ENCODE measurements at regions not wholly inside any gene's neighbourhood (a gene's known extent, or its start where the extent isn't known, plus 50 kb on each side); places are given as distances from the start of the nearest gene placed in this dataset.

- no peaks in the 10 kb centered on the region for H3K4me1 Mint-ChIP-seq
- peaks cover 26% of the 10 kb centered on the region for H3K27me3 Mint-ChIP-seq
- no peak for ATAC-seq
- no peaks in the 10 kb centered on the region for H3K9me3 Mint-ChIP-seq
- H3K36me3 Mint-ChIP-seq: no peaks in the 10 kb centered on the region
- H3K4me3 Mint-ChIP-seq: no peak overlapping the region
- H3K27ac Mint-ChIP-seq: no peak overlapping the region
Observed at GRCh38 chr4:123562994-123563750, 166.6 kb downstream of the SPRY1 start.

DNA sequence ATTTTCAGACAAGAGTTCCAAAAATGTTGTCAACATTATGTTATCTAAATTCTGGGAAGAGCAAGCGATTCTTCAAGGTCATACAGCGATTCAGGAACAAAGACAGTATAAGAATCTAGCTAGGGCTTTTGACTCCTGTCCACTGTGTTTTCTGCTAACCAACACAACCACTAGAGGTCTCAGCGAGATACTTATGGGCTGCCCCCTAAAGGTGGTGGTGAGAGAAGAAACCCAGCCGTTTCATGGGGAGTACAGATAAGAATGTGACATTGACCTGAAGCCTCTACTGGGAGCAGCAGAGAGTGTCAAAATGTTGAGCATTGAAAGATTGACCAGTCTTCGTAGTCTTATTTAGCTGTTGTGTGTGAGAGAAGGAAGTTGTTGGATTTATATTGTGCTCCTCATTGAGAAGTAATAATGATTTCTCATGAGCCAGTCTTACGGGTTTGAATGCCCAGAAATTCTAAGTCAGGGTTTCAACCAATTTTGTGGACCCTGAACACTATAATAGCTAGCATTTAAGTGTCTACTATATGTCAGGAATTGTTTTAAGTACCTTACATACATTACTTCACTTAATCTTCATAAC is 168.3 kb downstream of the SPRY1 start:
- Mint-ChIP-seq H3K27ac (no peak overlapping the region), H3K27me3 (peaks cover 27% of the 10 kb centered on the region), H3K4me3 (no peak overlapping the region), H3K4me1 (no peaks in the 10 kb centered on the region), H3K36me3 (no peaks in the 10 kb centered on the region), H3K9me3 (no peaks in the 10 kb centered on the region)
- ATAC-seq: peak; percentile 94

DNA sequence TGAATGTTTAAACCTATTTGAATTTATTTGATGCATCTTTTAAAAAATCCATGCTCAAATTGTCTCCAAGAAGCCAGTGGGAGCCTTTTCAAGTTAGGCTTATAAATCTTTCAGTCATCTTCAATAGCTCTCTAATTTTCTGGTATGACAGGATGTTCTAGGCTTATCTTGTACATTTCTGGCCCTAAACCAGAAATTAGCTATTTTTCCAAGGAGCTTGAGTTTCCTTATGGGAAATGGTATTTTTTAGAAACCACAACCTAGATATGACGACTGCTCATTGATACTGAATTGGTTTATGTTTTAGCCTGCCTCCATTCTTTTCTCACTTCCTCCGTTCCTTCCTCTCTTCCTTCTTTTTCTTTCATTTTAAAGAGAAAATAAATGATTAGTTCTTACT is 172.3 kb downstream of the SPRY1 start:
- Mint-ChIP-seq H3K4me3 (no peak overlapping the region), H3K4me1 (no peaks in the 10 kb centered on the region), H3K9me3 (no peaks in the 10 kb centered on the region), H3K36me3 (no peaks in the 10 kb centered on the region), H3K27me3 (peaks cover 32% of the 10 kb centered on the region), H3K27ac (no peak overlapping the region)
- ATAC-seq: no peak

GRCh38 chr4:123569541-123569940 is 172.9 kb downstream of the SPRY1 start:
- no peak overlapping the region for H3K4me3 Mint-ChIP-seq
- H3K27ac Mint-ChIP-seq: no peak overlapping the region
- H3K9me3 Mint-ChIP-seq: no peaks in the 10 kb centered on the region
- H3K36me3 Mint-ChIP-seq: no peaks in the 10 kb centered on the region
- H3K27me3 Mint-ChIP-seq: peaks cover 32% of the 10 kb centered on the region
- ATAC-seq: no peak
- no peaks in the 10 kb centered on the region for H3K4me1 Mint-ChIP-seq

- no peaks in the 10 kb centered on the region for H3K4me1 Mint-ChIP-seq
- no peaks in the 10 kb centered on the region for H3K9me3 Mint-ChIP-seq
- no peak overlapping the region for H3K4me3 Mint-ChIP-seq
- no peak overlapping the region for H3K27ac Mint-ChIP-seq
- peaks cover 14% of the 10 kb centered on the region for H3K27me3 Mint-ChIP-seq
- no peaks in the 10 kb centered on the region for H3K36me3 Mint-ChIP-seq
- ATAC-seq: no peak
Observed at GRCh38 chr4:123573866-123574508, 177.4 kb downstream of the SPRY1 start.

GRCh38 chr4:123575291-123575690 is 178.7 kb downstream of the SPRY1 start:
- Mint-ChIP-seq H3K4me3 (no peak overlapping the region), H3K27me3 (peaks cover 8% of the 10 kb centered on the region), H3K27ac (no peak overlapping the region), H3K4me1 (no peaks in the 10 kb centered on the region), H3K9me3 (no peaks in the 10 kb centered on the region), H3K36me3 (peaks cover 1% of the 10 kb centered on the region)
- ATAC-seq: no peak

DNA sequence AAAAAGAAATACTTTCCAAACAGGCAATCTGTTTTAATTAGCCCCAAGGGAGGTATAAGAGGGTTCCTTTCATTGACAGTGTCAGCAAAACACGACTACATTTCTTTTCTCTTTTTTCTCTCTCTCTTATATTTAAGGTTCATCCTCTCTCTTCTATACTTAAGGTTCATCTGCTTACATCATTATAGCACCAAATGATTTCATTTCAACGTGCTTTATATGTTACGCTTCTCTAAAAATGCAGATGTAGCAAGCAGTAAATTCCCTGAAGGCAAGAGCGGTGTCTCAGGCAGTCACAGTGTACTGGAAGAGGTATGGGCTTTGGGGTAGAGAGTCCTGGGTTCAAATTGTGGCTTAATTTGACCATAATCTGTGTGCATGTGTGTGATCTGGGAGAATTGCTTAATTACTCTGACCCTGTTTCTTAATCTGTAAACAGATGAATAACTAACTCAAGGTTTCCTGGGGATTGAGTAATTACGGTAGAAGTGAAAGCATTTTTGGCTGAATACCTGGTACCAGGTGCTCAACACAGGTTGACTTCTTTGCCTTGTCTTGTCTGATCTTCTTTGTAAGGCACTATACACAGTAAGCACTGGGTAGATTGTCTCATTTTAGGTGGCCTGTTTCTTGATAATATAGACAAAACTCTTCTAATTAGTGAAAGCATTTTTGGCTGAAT is 180.8 kb downstream of the SPRY1 start:
- H3K4me1 Mint-ChIP-seq: no peaks in the 10 kb centered on the region
- ATAC-seq: no peak

GRCh38 chr4:123578276-123579029 is 181.9 kb downstream of the SPRY1 start:
- H3K4me1 Mint-ChIP-seq: no peaks in the 10 kb centered on the region
- H3K36me3 Mint-ChIP-seq: peaks cover 17% of the 10 kb centered on the region
- ATAC-seq: no peak
- no peak overlapping the region for H3K27ac Mint-ChIP-seq
- no peak overlapping the region for H3K4me3 Mint-ChIP-seq
- H3K27me3 Mint-ChIP-seq: no peaks in the 10 kb centered on the region
- H3K9me3 Mint-ChIP-seq: peaks cover 11% of the 10 kb centered on the region

More for the DNA sequence above, 180.8 kb downstream of the SPRY1 start:
- peaks cover 11% of the 10 kb centered on the region for H3K9me3 Mint-ChIP-seq
- peaks cover 17% of the 10 kb centered on the region for H3K36me3 Mint-ChIP-seq
- no peak overlapping the region for H3K4me3 Mint-ChIP-seq
- H3K27me3 Mint-ChIP-seq: no peaks in the 10 kb centered on the region
- no peak overlapping the region for H3K27ac Mint-ChIP-seq

DNA sequence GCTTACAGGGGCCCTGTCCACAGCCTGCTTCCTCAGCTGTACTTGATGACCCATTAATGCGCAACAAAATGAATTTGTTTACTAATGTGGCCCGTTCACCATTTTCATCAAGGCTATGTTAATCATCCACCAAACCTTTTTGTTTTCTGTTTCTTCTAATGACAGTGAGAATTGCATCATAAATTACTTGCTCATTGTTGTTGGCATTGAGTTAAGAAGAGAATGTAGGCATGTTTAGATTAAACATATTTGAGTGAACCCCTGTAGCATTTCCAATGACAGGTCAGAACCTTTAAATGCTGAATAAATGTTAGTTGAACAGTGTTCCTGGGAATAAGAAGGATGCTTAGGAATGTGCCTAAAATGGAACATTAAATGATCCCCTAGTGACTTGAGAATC is 183.4 kb downstream of the SPRY1 start:
- H3K4me3 Mint-ChIP-seq: no peak overlapping the region
- H3K4me1 Mint-ChIP-seq: no peaks in the 10 kb centered on the region
- ATAC-seq: no peak
- H3K9me3 Mint-ChIP-seq: peaks cover 11% of the 10 kb centered on the region
- no peak overlapping the region for H3K27ac Mint-ChIP-seq
- peaks cover 17% of the 10 kb centered on the region for H3K36me3 Mint-ChIP-seq
- no peaks in the 10 kb centered on the region for H3K27me3 Mint-ChIP-seq

DNA sequence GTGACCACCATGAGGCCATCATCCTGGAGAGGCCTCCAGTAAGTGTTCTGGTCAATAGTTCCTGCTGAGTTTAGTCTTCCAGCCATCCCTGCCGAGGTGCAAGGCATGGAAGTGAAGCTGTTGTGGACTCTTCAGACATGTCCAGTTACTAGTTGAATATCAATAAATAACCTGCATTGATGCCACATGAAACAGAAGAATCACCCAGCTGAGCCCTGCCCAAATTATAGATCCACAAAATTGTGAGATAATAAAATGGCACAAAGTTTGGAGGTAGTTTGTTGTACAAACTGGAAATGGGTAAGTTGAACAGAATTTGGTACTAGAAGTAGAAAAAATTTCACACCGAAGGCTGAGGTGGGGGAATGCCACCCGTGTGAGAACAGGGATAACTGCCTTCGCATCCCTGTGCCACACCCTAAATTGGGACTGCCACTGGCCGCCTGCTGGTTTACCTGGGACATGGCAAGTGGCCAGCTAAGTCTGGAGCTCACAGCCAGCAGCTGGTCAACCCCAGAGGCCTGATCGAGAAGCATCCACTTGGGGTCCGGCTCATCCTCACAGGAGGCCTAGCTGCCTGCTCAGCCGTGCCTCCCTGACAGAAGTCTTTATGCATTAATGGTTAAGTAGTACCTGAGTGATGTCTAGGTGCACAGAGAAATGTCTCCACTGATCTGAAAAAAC is 184.5 kb downstream of the SPRY1 start:
- no peak overlapping the region for H3K27ac Mint-ChIP-seq
- ATAC-seq: no peak
- peaks cover 11% of the 10 kb centered on the region for H3K9me3 Mint-ChIP-seq
- no peak overlapping the region for H3K4me3 Mint-ChIP-seq
- H3K4me1 Mint-ChIP-seq: no peaks in the 10 kb centered on the region
- H3K36me3 Mint-ChIP-seq: peaks cover 17% of the 10 kb centered on the region
- no peaks in the 10 kb centered on the region for H3K27me3 Mint-ChIP-seq

GRCh38 chr4:123581802-123582201 is 185.2 kb downstream of the SPRY1 start:
- no peaks in the 10 kb centered on the region for H3K27me3 Mint-ChIP-seq
- peaks cover 17% of the 10 kb centered on the region for H3K36me3 Mint-ChIP-seq
- no peak for ATAC-seq
- no peaks in the 10 kb centered on the region for H3K4me1 Mint-ChIP-seq
- no peak overlapping the region for H3K4me3 Mint-ChIP-seq
- H3K27ac Mint-ChIP-seq: no peak overlapping the region
- peaks cover 11% of the 10 kb centered on the region for H3K9me3 Mint-ChIP-seq

DNA sequence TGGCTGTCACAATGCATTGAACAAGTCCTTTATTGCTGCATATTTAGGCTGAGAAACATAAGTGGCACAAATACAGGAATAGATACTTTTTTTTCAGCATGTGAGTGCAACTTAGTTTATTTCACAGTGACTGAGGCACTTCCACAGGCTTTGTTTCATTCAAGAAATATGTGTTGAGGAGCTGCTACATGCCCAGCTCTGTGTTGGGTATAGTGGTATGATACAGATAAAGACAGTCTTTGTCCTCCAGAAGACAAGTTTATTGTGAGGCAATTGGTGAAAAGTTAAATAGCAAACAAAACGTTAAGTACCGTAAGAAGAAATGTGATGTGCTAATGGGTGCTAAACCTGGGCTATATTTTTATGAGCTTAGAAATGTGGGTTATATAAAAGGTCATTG is 186.4 kb downstream of the SPRY1 start:
- ATAC-seq: no peak

DNA sequence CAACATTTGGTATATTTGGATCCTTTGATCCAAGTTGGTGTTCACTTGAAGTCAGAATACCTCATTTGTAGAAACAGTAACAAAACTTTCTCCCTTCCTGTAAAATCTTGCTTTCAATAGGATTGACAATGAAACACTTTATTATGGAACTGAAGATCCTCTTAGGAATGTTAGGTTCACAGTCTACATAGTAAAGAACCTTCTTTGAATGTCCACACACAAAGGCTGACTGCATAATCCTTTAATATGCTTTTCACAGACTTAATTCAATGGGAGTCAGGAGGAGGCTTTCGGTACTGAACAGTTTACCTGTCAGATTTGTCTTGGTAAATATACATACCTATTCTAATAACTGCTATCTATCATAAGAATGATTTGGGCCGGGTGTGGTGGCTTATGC is 188.5 kb downstream of the SPRY1 start:
- Mint-ChIP-seq H3K27ac (no peak overlapping the region), H3K4me1 (peaks cover 11% of the 10 kb centered on the region), H3K27me3 (no peaks in the 10 kb centered on the region), H3K36me3 (peaks cover 17% of the 10 kb centered on the region), H3K9me3 (peaks cover 11% of the 10 kb centered on the region), H3K4me3 (no peak overlapping the region)
- no peak for ATAC-seq

More for the DNA sequence above, 186.4 kb downstream of the SPRY1 start:
- H3K9me3 Mint-ChIP-seq: peaks cover 11% of the 10 kb centered on the region
- H3K36me3 Mint-ChIP-seq: peaks cover 17% of the 10 kb centered on the region
- H3K27ac Mint-ChIP-seq: no peak overlapping the region
- no peaks in the 10 kb centered on the region for H3K27me3 Mint-ChIP-seq
- peaks cover under 1% of the 10 kb centered on the region for H3K4me1 Mint-ChIP-seq
- no peak overlapping the region for H3K4me3 Mint-ChIP-seq

DNA sequence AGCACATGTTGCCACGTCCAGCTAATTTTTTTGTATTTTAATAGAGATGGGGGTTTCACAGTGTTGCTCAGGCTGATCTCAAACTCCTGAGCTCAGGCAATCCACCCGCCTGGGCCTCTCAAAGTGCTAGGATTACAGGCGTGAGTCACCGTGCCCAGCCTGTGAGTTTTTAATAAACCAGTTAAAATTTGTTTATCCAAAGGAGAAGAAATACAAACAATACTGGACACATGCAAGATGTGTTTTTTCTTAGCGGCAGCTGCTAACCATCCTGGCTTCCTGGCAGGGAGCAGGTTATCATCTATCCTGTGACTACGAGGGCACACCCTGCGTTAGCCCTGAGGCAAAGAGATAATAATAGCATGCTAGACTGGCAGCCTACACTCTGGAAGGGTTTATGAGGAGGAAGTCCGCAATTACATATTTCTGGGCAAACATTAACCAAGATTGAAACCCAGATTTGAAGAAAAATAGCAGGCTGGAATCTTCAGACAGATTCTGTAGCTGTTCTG is 191.4 kb downstream of the SPRY1 start:
- no peaks in the 10 kb centered on the region for H3K27me3 Mint-ChIP-seq
- no peak for ATAC-seq
- H3K4me3 Mint-ChIP-seq: no peak overlapping the region
- no peaks in the 10 kb centered on the region for H3K9me3 Mint-ChIP-seq
- peaks cover 11% of the 10 kb centered on the region for H3K4me1 Mint-ChIP-seq
- no peak overlapping the region for H3K27ac Mint-ChIP-seq
- no peaks in the 10 kb centered on the region for H3K36me3 Mint-ChIP-seq

Data from stimulated activated memory B cell treated with anti-CD40 and anti-IgM and Interleukin-4, amounts not matched to agents 10 μg/mL and 1 μg/mL and 100 μg/mL, for 72 hours (primary cell).